Vagina (tissue), 2 donors: ENCODE measurements at regions not wholly inside any gene's neighbourhood (a gene's known extent, or its start where the extent isn't known, plus 50 kb on each side); places are given as distances from the start of the nearest gene placed in this dataset.

Source experiments
- POLR2A ChIP-seq, 2 donors: fragments of 450-650 bp; IDR thresholded peaks; one replicate each; pipeline ENCODE4 v1.6.1; 2017; ENCODE audit warnings: antibody characterized with exemption in 2 of 2, mild to moderate bottlenecking in 2 of 2, moderate library complexity in 2 of 2
- POLR2AphosphoS5 ChIP-seq, 2 donors: sonication (generic); formaldehyde crosslinking; IDR thresholded peaks; one replicate each; pipeline ENCODE4 v1.9.0; 2017; ENCODE audit warnings: antibody characterized with exemption in 2 of 2, mild to moderate bottlenecking in 2 of 2, low read depth in 1 of 2; ENCODE audit not compliant: insufficient read depth in 1 of 2
- TF ChIP-seq, protein P1 (sequence below), 3 experiments: fragments of 450-650 bp in 2 of 3; fragments of 200-600 bp in 1 of 3; sonication (generic) in 1 of 3; IDR thresholded peaks; one replicate each; pipeline ENCODE4 v1.5.1; 2017 to 2019; ENCODE audit warnings: antibody characterized with exemption in 3 of 3, mild to moderate bottlenecking in 2 of 3, moderate library complexity in 2 of 3

DNA sequence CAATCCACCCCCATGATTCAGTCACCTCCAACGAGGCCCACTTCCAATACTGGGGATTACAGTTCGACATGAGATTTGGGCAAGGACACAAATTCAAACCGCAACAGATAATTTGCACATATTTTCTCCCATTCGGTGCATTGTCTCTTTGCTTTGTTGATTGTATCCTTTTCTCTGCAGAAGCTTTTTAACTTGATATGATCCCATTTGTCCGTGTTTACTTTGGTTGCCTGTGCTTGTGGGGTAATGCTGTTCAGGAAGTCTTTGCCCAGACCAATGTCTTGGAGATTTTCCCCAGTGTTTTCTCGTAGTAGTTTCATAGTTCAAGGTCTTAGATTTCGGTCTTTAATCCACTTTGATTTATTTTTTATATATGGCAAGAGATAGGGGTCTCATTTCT, 330.8 kb upstream of the SPRY2 start:
- TF ChIP-seq, protein P1, sequence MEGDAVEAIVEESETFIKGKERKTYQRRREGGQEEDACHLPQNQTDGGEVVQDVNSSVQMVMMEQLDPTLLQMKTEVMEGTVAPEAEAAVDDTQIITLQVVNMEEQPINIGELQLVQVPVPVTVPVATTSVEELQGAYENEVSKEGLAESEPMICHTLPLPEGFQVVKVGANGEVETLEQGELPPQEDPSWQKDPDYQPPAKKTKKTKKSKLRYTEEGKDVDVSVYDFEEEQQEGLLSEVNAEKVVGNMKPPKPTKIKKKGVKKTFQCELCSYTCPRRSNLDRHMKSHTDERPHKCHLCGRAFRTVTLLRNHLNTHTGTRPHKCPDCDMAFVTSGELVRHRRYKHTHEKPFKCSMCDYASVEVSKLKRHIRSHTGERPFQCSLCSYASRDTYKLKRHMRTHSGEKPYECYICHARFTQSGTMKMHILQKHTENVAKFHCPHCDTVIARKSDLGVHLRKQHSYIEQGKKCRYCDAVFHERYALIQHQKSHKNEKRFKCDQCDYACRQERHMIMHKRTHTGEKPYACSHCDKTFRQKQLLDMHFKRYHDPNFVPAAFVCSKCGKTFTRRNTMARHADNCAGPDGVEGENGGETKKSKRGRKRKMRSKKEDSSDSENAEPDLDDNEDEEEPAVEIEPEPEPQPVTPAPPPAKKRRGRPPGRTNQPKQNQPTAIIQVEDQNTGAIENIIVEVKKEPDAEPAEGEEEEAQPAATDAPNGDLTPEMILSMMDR (IDR thresholded peaks at IDR 0.05) = no peak
- no peak for TF ChIP-seq POLR2A (IDR thresholded peaks at IDR 0.05)
- no peak for TF ChIP-seq POLR2AphosphoS5 (IDR thresholded peaks at IDR 0.05; ENCODE audit: insufficient read depth in 1 of 2, low read depth in 1 of 2)
